ENCODE measurements at regions not wholly inside any gene's neighbourhood (a gene's known extent, or its start where the extent isn't known, plus 50 kb on each side); places are given as distances from the start of the nearest gene placed in this dataset.

GRCh38 chr4:163673848-163674697 lies 179.6 kb downstream of the TMA16 start:
- no peak for ATAC-seq
- Histone ChIP-seq H3K4me3 (no peak overlapping the region), H3K36me3 (no peaks in the 10 kb centered on the region), H3K27ac (no peak overlapping the region), H3K27me3 (no peaks in the 10 kb centered on the region), H3K4me1 (no peaks in the 10 kb centered on the region), H3K9me3 (no peaks in the 10 kb centered on the region)
- no peak for DNase-seq
- intact Hi-C loops (cut with DNase I) = no loop called here
- TF ChIP-seq CTCF (IDR thresholded peaks at IDR 0.05) = no peak

- H3K36me3 ChIP-seq = no peaks in the 10 kb centered on the region
- intact Hi-C loops (cut with DNase I) = no loop called here
- H3K4me1 ChIP-seq = no peaks in the 10 kb centered on the region
These were observed 184.7 kb downstream of the TMA16 start for GRCh38 chr4:163679189-163679588.

GRCh38 chr4:163680386-163681098 lies 186.1 kb downstream of the TMA16 start:
- Histone ChIP-seq H3K4me3 (no peak overlapping the region), H3K4me1 (no peaks in the 10 kb centered on the region), H3K27me3 (no peaks in the 10 kb centered on the region), H3K9me3 (no peaks in the 10 kb centered on the region), H3K27ac (no peak overlapping the region), H3K36me3 (no peaks in the 10 kb centered on the region)
- DNase-seq (no peak), ATAC-seq (peak; percentile 29)
- intact Hi-C loops (cut with DNase I) = no loop called here
- no peak for TF ChIP-seq CTCF (IDR thresholded peaks at IDR 0.05)

More at GRCh38 chr4:163679189-163679588, 184.7 kb downstream of the TMA16 start:
- Histone ChIP-seq H3K9me3 (no peaks in the 10 kb centered on the region), H3K27me3 (no peaks in the 10 kb centered on the region), H3K27ac (no peak overlapping the region), H3K4me3 (no peak overlapping the region)
- no peak for TF ChIP-seq CTCF (IDR thresholded peaks at IDR 0.05)
- DNase-seq (no peak), ATAC-seq (no peak)

GRCh38 chr4:163681208-163681821 lies 186.8 kb downstream of the TMA16 start:
- H3K36me3 ChIP-seq = no peaks in the 10 kb centered on the region
- no peak overlapping the region for H3K4me3 ChIP-seq
- TF ChIP-seq CTCF (IDR thresholded peaks at IDR 0.05) = peak; percentile 73
- H3K4me1 ChIP-seq = no peaks in the 10 kb centered on the region
- no peak for DNase-seq
- no peaks in the 10 kb centered on the region for H3K27me3 ChIP-seq
- H3K9me3 ChIP-seq = no peaks in the 10 kb centered on the region
- ATAC-seq = peak; percentile 89
- intact Hi-C loops (cut with DNase I) = no loop called here
- no peak overlapping the region for H3K27ac ChIP-seq

GRCh38 chr4:163688856-163689255 lies 194.4 kb downstream of the TMA16 start:
- intact Hi-C loops (cut with DNase I) = no loop called here
- no peak for DNase-seq

More at GRCh38 chr4:163688856-163689255, 194.4 kb downstream of the TMA16 start:
- TF ChIP-seq CTCF (IDR thresholded peaks at IDR 0.05) = no peak
- H3K36me3 ChIP-seq = no peaks in the 10 kb centered on the region
- no peak overlapping the region for H3K4me3 ChIP-seq
- H3K27me3 ChIP-seq = no peaks in the 10 kb centered on the region
- H3K9me3 ChIP-seq = no peaks in the 10 kb centered on the region
- H3K4me1 ChIP-seq = no peaks in the 10 kb centered on the region
- ATAC-seq = no peak
- no peak overlapping the region for H3K27ac ChIP-seq

Data from upper lobe of right lung (tissue), 1 donor.